SK-N-SH (cell line): ENCODE measurements at regions not wholly inside any gene's neighbourhood (a gene's known extent, or its start where the extent isn't known, plus 50 kb on each side); places are given as distances from the start of the nearest gene placed in this dataset.
"Not testable (repeated sequence)": the region's sequence is repeated elsewhere in the genome, so short reads cannot be mapped to it uniquely, and the experiment has no call there.

Experiments
- CTCF ChIA-PET: fragments of 300-600, 350-600 bp; formaldehyde crosslinking; extraction: SDS; loops from one replicate; lab custom pipeline; 2021; lab: Yijun Ruan, JAX
- POLR2A ChIA-PET: fragments of 350-600 bp; sonication (Branson Sonifier 250); formaldehyde crosslinking; extraction: SDS; loops from one replicate; lab custom pipeline; 2020; ENCODE audit warnings: antibody characterized with exemption, inconsistent platforms; lab: Yijun Ruan, JAX
- DNase-seq: peaks from one replicate; pipeline ENCODE4 v3.0.0; 2012
- H2AFZ ChIP-seq: fragments of 200-600 bp; sonication (generic); 2 replicates; pipeline ENCODE4 v1.8.1; 2016; ENCODE audit warnings: antibody characterized with exemption, mild to moderate bottlenecking, low read depth
- H3F3A ChIP-seq: fragments of 200-600 bp; sonication (generic); replicated peaks from 2 replicates; pipeline ENCODE3; 2016; ENCODE audit warnings: antibody characterized with exemption, mild to moderate bottlenecking; ENCODE audit not compliant: insufficient read depth
- H3K27ac ChIP-seq, 2 experiments: fragments of 200-500 bp in 1 of 2; fragments of 200-600 bp in 1 of 2; sonication (Bioruptor generic) in 1 of 2; sonication (generic), shearing (Covaris generic) in 1 of 2; 2 replicates each; pipeline versions ENCODE4 v1.5.1 to v1.6.1; 2014 to 2016; ENCODE audit warnings: low read depth in 2 of 2, inconsistent platforms in 1 of 2, low read length in 1 of 2, mild to moderate bottlenecking in 1 of 2, mixed read lengths in 1 of 2
- H3K27me3 ChIP-seq: fragments of 200-600 bp; sonication (generic), shearing (Covaris generic); 2 replicates; pipeline ENCODE4 v1.6.1; 2016; ENCODE audit warnings: mixed run types; ENCODE audit not compliant: insufficient read depth
- H3K36me3 ChIP-seq, 2 experiments: fragments of 200-500 bp in 1 of 2; fragments of 200-600 bp in 1 of 2; sonication (Bioruptor generic) in 1 of 2; sonication (generic) in 1 of 2; replicated peaks in 1 of 2; 2 replicates each; pipeline versions ENCODE3 to v1.5.1; 2014 to 2016; ENCODE audit warnings: low read length in 1 of 2, mild to moderate bottlenecking in 1 of 2; ENCODE audit not compliant: insufficient read depth in 2 of 2, control insufficient read depth in 1 of 2
- H3K4me1 ChIP-seq, 2 experiments: fragments of 200-500 bp in 1 of 2; fragments of 200-600 bp in 1 of 2; sonication (Bioruptor generic) in 1 of 2; sonication (generic), shearing (Covaris generic) in 1 of 2; 2 replicates each; pipeline versions ENCODE4 v1.5.1 to v1.6.1; 2014 to 2016; ENCODE audit warnings: low read depth in 1 of 2, low read length in 1 of 2, mixed run types in 1 of 2; ENCODE audit not compliant: insufficient read depth in 2 of 2, control insufficient read depth in 1 of 2
- H3K4me2 ChIP-seq: fragments of 200-600 bp; sonication (generic), shearing (Covaris generic); 2 replicates; pipeline ENCODE4 v1.6.1; 2017; ENCODE audit warnings: mixed run types
- H3K4me3 ChIP-seq, 2 experiments: fragments of 200-500 bp in 1 of 2; fragments of 200-600 bp in 1 of 2; sonication (Bioruptor generic) in 1 of 2; sonication (generic), shearing (Covaris generic) in 1 of 2; 2 replicates each; pipeline versions ENCODE4 v1.5.1 to v1.8.1; 2014 to 2016; ENCODE audit warnings: low read depth in 2 of 2, inconsistent platforms in 1 of 2, low read length in 1 of 2, mild to moderate bottlenecking in 1 of 2, mixed read lengths in 1 of 2, moderate library complexity in 1 of 2
- H3K79me2 ChIP-seq: fragments of 200-600 bp; sonication (generic); 2 replicates; pipeline ENCODE4 v1.8.1; 2017; ENCODE audit warnings: mild to moderate bottlenecking; ENCODE audit not compliant: insufficient read depth
- H3K9ac ChIP-seq: fragments of 200-600 bp; sonication (generic); 2 replicates; pipeline ENCODE4 v1.6.1; 2017; ENCODE audit warnings: mixed run types
- H3K9me2 ChIP-seq: fragments of 200-600 bp; sonication (generic); 2 replicates; pipeline ENCODE4 v1.6.1; 2017; ENCODE audit warnings: mixed run types
- H3K9me3 ChIP-seq: fragments of 200-600 bp; sonication (generic); 2 replicates; pipeline ENCODE4 v1.6.1; 2017; ENCODE audit warnings: mixed run types, mild to moderate bottlenecking, moderate library complexity
- H4K20me1 ChIP-seq: fragments of 200-600 bp; sonication (generic); 2 replicates; pipeline ENCODE4 v1.6.1; 2017; ENCODE audit warnings: mild to moderate bottlenecking, mixed run types; ENCODE audit not compliant: insufficient read depth
- CHD2 ChIP-seq: fragments of 150-350 bp; IDR thresholded peaks from 2 replicates; pipeline ENCODE4 v1.6.1; 2018; ENCODE audit warnings: low read length; ENCODE audit not compliant: partially characterized antibody
- ELF1 ChIP-seq: IDR thresholded peaks from 2 replicates; pipeline ENCODE4 v1.4.0; 2012
- FOSL2 ChIP-seq: IDR thresholded peaks from 2 replicates; pipeline ENCODE4 v1.4.0; 2012; ENCODE audit warnings: low read depth, mild to moderate bottlenecking, moderate library complexity, borderline replicate concordance
- FOXJ3 ChIP-seq: sonication (generic); formaldehyde crosslinking; IDR thresholded peaks from 2 replicates; pipeline ENCODE4 v1.5.1; 2020; ENCODE audit warnings: mild to moderate bottlenecking, missing genetic modification reagents
- FOXM1 ChIP-seq: IDR thresholded peaks from 2 replicates; pipeline ENCODE4 v1.4.0; 2012; ENCODE audit warnings: low read depth, mild to moderate bottlenecking
- GABPA ChIP-seq: IDR thresholded peaks from 2 replicates; pipeline ENCODE4 v1.4.0; 2012; ENCODE audit warnings: low read depth, mild to moderate bottlenecking
- JUND ChIP-seq: IDR thresholded peaks from 2 replicates; pipeline ENCODE4 v1.4.0; 2012
- MEF2A ChIP-seq: IDR thresholded peaks from 2 replicates; pipeline ENCODE4 v1.4.0; 2012; ENCODE audit warnings: low read depth, borderline replicate concordance
- NFIC ChIP-seq: IDR thresholded peaks from 2 replicates; pipeline ENCODE4 v1.4.0; 2012; ENCODE audit warnings: borderline replicate concordance
- POLR2AphosphoS5 ChIP-seq: IDR thresholded peaks from 2 replicates; pipeline ENCODE4 v1.6.1; 2012; ENCODE audit warnings: low read depth, low read length
- RAD21 ChIP-seq: IDR thresholded peaks from 2 replicates; pipeline ENCODE4 v1.6.1; 2012; ENCODE audit warnings: mild to moderate bottlenecking, low read length
- RFX5 ChIP-seq: IDR thresholded peaks from 2 replicates; pipeline ENCODE4 v1.6.1; 2012; ENCODE audit warnings: mild to moderate bottlenecking, improper control_type of control experiment, low read length
- SIN3A ChIP-seq: IDR thresholded peaks from 2 replicates; pipeline ENCODE4 v1.6.1; 2012; ENCODE audit warnings: low read depth, mild to moderate bottlenecking, low read length, moderate library complexity, borderline replicate concordance
- TCF12 ChIP-seq: IDR thresholded peaks from 2 replicates; pipeline ENCODE4 v1.4.0; 2012
- WGBS: methylation state at CpG from one replicate; pipeline ENCODE4 v1.1.6; 2017; ENCODE audit warnings: low lambda C conversion rate; 5-methylcytosine and 5-hydroxymethylcytosine counted together
- TF ChIP-seq, protein P1 (sequence below): fragments of 150-350 bp; IDR thresholded peaks from 2 replicates; pipeline ENCODE4 v1.6.1; 2017; ENCODE audit warnings: antibody characterized with exemption, low read length, low read depth, borderline replicate concordance
- TF ChIP-seq, protein P2 (sequence below): IDR thresholded peaks from 2 replicates; pipeline ENCODE4; 2012
- TF ChIP-seq, protein P3 (sequence below): IDR thresholded peaks from 2 replicates; pipeline ENCODE4 v1.4.0; 2012; ENCODE audit warnings: low read depth, borderline replicate concordance

DNA sequence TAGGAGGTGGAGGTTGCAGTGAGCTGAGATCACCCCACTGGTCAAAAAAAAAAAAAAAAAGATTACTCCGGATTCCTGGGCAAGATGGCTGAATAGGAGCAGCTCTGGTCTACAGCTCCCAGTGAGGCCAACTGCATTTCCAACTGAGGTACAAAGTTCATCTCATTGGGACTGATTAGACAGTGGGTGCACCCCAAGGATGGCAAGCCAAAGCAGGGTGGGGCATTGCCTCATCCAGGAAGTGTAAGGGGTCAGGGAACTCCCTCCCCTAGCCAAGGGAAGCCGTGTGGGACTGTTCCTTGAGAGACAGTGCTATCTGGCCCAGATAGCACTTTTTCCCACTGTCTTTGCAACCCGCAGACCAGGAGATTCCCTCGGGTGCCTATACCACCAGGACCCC lies 70.7 kb downstream of the CARTPT start:
- DNase-seq = no peak
- H3K9me2 ChIP-seq = no peaks in the 10 kb centered on the region
- no peak overlapping the region for H2AFZ ChIP-seq
- no peaks in the 10 kb centered on the region for H4K20me1 ChIP-seq
- H3K27me3 ChIP-seq = no peaks in the 10 kb centered on the region
- H3K27ac ChIP-seq = no peak overlapping the region
- CTCF ChIA-PET = interaction anchor here (1.0 kb wide), 1 partner anchor 439 kb away, joined by 3 read pairs; no protein-coding TSS in a partner anchor
- POLR2A ChIA-PET = no interaction called here
- H3K79me2 ChIP-seq = no peaks in the 10 kb centered on the region
- H3K4me1 ChIP-seq = no peaks in the 10 kb centered on the region
- no peak overlapping the region for H3K4me2 ChIP-seq
- H3K36me3 ChIP-seq = no peaks in the 10 kb centered on the region
- H3K9me3 ChIP-seq = no peaks in the 10 kb centered on the region
- TF ChIP-seq FOSL2 (no peak), TCF12 (no peak), FOXJ3 (CRISPR knock-in tag) (no peak), JUND (no peak), FOXM1 (no peak), ELF1 (no peak), POLR2AphosphoS5 (no peak), RFX5 (no peak)
- TF ChIP-seq, protein P1, sequence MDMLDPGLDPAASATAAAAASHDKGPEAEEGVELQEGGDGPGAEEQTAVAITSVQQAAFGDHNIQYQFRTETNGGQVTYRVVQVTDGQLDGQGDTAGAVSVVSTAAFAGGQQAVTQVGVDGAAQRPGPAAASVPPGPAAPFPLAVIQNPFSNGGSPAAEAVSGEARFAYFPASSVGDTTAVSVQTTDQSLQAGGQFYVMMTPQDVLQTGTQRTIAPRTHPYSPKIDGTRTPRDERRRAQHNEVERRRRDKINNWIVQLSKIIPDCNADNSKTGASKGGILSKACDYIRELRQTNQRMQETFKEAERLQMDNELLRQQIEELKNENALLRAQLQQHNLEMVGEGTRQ = no peak
- TF ChIP-seq, protein P2, sequence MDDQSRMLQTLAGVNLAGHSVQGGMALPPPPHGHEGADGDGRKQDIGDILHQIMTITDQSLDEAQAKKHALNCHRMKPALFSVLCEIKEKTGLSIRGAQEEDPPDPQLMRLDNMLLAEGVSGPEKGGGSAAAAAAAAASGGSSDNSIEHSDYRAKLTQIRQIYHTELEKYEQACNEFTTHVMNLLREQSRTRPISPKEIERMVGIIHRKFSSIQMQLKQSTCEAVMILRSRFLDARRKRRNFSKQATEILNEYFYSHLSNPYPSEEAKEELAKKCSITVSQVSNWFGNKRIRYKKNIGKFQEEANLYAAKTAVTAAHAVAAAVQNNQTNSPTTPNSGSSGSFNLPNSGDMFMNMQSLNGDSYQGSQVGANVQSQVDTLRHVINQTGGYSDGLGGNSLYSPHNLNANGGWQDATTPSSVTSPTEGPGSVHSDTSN = no peak
- H3F3A ChIP-seq = no peaks in the 10 kb centered on the region
- no peak overlapping the region for H3K9ac ChIP-seq
- 37% methylated on average over 4 of the region's 4 CpGs for WGBS
- H3K4me3 ChIP-seq = no peak overlapping the region

DNA sequence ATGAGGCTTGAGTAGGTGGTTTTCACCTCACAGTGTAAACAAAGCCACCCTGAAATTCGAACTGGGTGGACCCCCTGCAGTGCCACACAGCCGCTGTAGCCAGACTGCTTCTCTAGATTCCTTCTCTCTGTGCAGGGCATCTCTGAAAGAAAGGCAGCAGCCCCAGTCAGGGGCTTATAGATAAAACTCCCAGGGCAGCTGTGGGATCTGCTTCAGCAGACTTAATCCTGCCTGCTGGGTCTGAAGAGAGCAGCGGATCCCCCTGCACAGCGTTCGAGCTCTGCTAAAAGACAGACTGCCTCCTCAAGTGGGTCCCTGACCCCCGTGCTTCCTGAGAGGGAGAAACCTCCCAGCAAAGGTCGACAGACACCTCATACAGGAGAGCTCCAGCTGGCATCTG lies 71.4 kb downstream of the CARTPT start:
- CTCF ChIA-PET = interaction anchor here (1.1 kb wide), 1 partner anchor 8 kb away, joined by 3 read pairs; no protein-coding TSS in a partner anchor
- no peak overlapping the region for H3K4me2 ChIP-seq
- H3F3A ChIP-seq = no peaks in the 10 kb centered on the region
- no peak overlapping the region for H3K4me3 ChIP-seq
- no peaks in the 10 kb centered on the region for H3K79me2 ChIP-seq
- no peaks in the 10 kb centered on the region for H3K9me3 ChIP-seq
- H4K20me1 ChIP-seq = no peaks in the 10 kb centered on the region
- no peak for DNase-seq
- no peaks in the 10 kb centered on the region for H3K36me3 ChIP-seq
- no peaks in the 10 kb centered on the region for H3K9me2 ChIP-seq
- H3K4me1 ChIP-seq = no peaks in the 10 kb centered on the region
- TF ChIP-seq RFX5 (no peak), FOSL2 (no peak), NFIC (no peak), GABPA (no peak), CHD2 (no peak), MEF2A (no peak), RAD21 (no peak), SIN3A (no peak)
- TF ChIP-seq, protein P3, sequence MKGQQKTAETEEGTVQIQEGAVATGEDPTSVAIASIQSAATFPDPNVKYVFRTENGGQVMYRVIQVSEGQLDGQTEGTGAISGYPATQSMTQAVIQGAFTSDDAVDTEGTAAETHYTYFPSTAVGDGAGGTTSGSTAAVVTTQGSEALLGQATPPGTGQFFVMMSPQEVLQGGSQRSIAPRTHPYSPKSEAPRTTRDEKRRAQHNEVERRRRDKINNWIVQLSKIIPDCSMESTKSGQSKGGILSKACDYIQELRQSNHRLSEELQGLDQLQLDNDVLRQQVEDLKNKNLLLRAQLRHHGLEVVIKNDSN = no peak
- no peaks in the 10 kb centered on the region for H3K27me3 ChIP-seq
- H2AFZ ChIP-seq = no peak overlapping the region
- 57% methylated on average over 6 of the region's 7 CpGs for WGBS
- POLR2A ChIA-PET = no interaction called here
- H3K9ac ChIP-seq = no peak overlapping the region
- H3K27ac ChIP-seq = no peak overlapping the region

DNA sequence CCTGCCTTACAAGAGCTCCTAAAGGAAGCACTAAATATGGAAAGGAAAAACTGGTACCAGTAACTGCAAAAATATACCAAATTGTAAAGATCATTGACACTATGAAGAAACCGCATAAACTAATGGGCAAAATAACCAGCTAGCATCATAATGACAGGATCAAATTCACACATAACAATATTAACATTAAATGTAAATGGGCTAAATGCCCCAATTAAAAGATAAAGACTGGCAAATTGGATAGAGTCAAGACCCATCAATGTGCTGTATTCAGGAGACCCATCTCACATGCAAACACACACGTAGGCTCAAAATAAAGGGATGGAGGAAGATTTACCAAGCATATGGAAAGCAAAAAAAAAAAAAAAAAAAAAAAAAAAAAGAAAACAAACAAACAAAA lies 73.0 kb downstream of the CARTPT start:
- H3K4me2 ChIP-seq, H3K4me1 ChIP-seq, H4K20me1 ChIP-seq, CTCF ChIA-PET, POLR2A ChIA-PET, DNase-seq, H3K9me2 ChIP-seq, H3K79me2 ChIP-seq, H3K9ac ChIP-seq, H3K36me3 ChIP-seq, H3K4me3 ChIP-seq, H2AFZ ChIP-seq, H3F3A ChIP-seq, H3K27me3 ChIP-seq, H3K9me3 ChIP-seq, H3K27ac ChIP-seq: not testable (repeated sequence)
- WGBS = 22% methylated on average over 2 of the region's 2 CpGs
